Stimulated activated CD8-positive, alpha-beta memory T cell treated with anti-CD3 and anti-CD28 coated beads, Interleukin-7, amount 100 ng/mL, for 48 hours (primary cell): ENCODE measurements at regions not wholly inside any gene's neighbourhood (a gene's known extent, or its start where the extent isn't known, plus 50 kb on each side); places are given as distances from the start of the nearest gene placed in this dataset.
"Not testable (repeated sequence)": the region's sequence is repeated elsewhere in the genome, so short reads cannot be mapped to it uniquely, and the experiment has no call there.

ENCODE experiments used
- DNase-seq, 2 donors: peaks; one replicate each; pipeline ENCODE4 v3.0.0-alpha.2; 2020; ENCODE audit warnings: low read depth in 1 of 2; ENCODE audit errors: extremely low read depth in 1 of 2

- not testable (repeated sequence) for DNase-seq
These were observed 995.7 kb downstream of the TMEM121 start for GRCh38 chr14:106522118-106522517.

- no peak for DNase-seq
These were observed 996.6 kb downstream of the TMEM121 start for GRCh38 chr14:106522990-106523389.

GRCh38 chr14:106528717-106529116, 1002.3 kb downstream of the TMEM121 start:
- no peak for DNase-seq

- DNase-seq: no peak
These were observed 1003.6 kb downstream of the TMEM121 start for GRCh38 chr14:106530031-106530422.

GRCh38 chr14:106530423-106531107, 1004.2 kb downstream of the TMEM121 start:
- peak; percentile 29 to 59 for DNase-seq

GRCh38 chr14:106537597-106537996, 1011.2 kb downstream of the TMEM121 start:
- not testable (repeated sequence) for DNase-seq

GRCh38 chr14:106538201-106538600, 1011.8 kb downstream of the TMEM121 start:
- DNase-seq: no peak

GRCh38 chr14:106547735-106548434, 1021.5 kb downstream of the TMEM121 start:
- no peak for DNase-seq

GRCh38 chr14:106549064-106549463, 1022.7 kb downstream of the TMEM121 start:
- DNase-seq: no peak

- no peak for DNase-seq
These were observed 1024.9 kb downstream of the TMEM121 start for GRCh38 chr14:106551265-106551664.

- not testable (repeated sequence) for DNase-seq
These were observed 1029.8 kb downstream of the TMEM121 start for GRCh38 chr14:106556211-106556610.

GRCh38 chr14:106556665-106557289, 1030.4 kb downstream of the TMEM121 start:
- peak; percentile 31 to 63 for DNase-seq

- no peak for DNase-seq
These were observed 1036.1 kb downstream of the TMEM121 start for GRCh38 chr14:106562451-106562850.

GRCh38 chr14:106564058-106564643, 1037.8 kb downstream of the TMEM121 start:
- DNase-seq: peak; percentile 11 to 13

GRCh38 chr14:106578481-106578880, 1052.1 kb downstream of the TMEM121 start:
- no peak for DNase-seq

- DNase-seq: no peak
These were observed 1052.7 kb downstream of the TMEM121 start for GRCh38 chr14:106579084-106579483.

- DNase-seq: no peak
These were observed 1059.3 kb downstream of the TMEM121 start for GRCh38 chr14:106585692-106586091.

- DNase-seq: peak; percentile 34 to 45
These were observed 1059.8 kb downstream of the TMEM121 start for GRCh38 chr14:106586098-106586704.

- not testable (repeated sequence) for DNase-seq
These were observed 1065.2 kb downstream of the TMEM121 start for GRCh38 chr14:106591539-106591938.

- peak; percentile 13 to 68 for DNase-seq
These were observed 1065.9 kb downstream of the TMEM121 start for GRCh38 chr14:106592115-106592852.
